HepG2 (cell line): ENCODE measurements at regions not wholly inside any gene's neighbourhood (a gene's known extent, or its start where the extent isn't known, plus 50 kb on each side); places are given as distances from the start of the nearest gene placed in this dataset.

Experiments
- ATAC-seq: fragments of 200-7000 bp; cut with Tn5 transposase; 3 replicates; pipeline ENCODE4 v1.9.1; 2020; ENCODE audit warnings: mild to moderate bottlenecking, moderate library complexity
- BruUV-seq: library from RNA; stranded (reverse); fragments of 400-500 nt; replicated peaks from 2 replicates; lab custom pipeline; 2021; lab: Mats Ljungman, UMichigan
- CTCF ChIA-PET: fragments of 300-600 bp; formaldehyde crosslinking; extraction: SDS; loops from one replicate; lab custom pipeline; 2021; ENCODE audit warnings: low total read pairs, inconsistent platforms, low intra/inter-chr PET ratio; lab: Yijun Ruan, JAX
- POLR2A ChIA-PET: fragments of 350-600 bp; sonication (Branson Sonifier 250); formaldehyde crosslinking; loops from one replicate; lab custom pipeline; 2020; ENCODE audit warnings: antibody characterized with exemption, inconsistent platforms; lab: Yijun Ruan, JAX
- DNase-seq: peaks from one replicate; pipeline ENCODE4 v3.0.0-alpha.2; 2015; ENCODE audit warnings: low spot score
- FAIRE-seq: peaks from 3 replicates; lab custom pipeline; 2011; peaks lifted over from hg19 to GRCh38; lab: Jason Lieb, UNC
- H2AFZ ChIP-seq: one replicate; pipeline ENCODE4 v1.6.1; 2011; ENCODE audit warnings: low read length, inconsistent platforms
- H3K27ac ChIP-seq: fragments of 300-600 bp; 3 replicates; pipeline ENCODE4 v1.8.0; 2011; ENCODE audit warnings: mixed run types, mild to moderate bottlenecking, mixed read lengths, low read length, inconsistent platforms; ENCODE audit not compliant: insufficient read depth; ENCODE audit errors: extremely low read length
- H3K27me3 ChIP-seq, 2 experiments: fragments of 200-600 bp in 1 of 2; 2 replicates in 1 of 2; 3 replicates in 1 of 2; pipeline versions ENCODE4 v1.6.0 to v1.8.0; 2011; ENCODE audit warnings: low read length in 2 of 2, mild to moderate bottlenecking in 2 of 2, moderate library complexity in 2 of 2, inconsistent platforms in 1 of 2; ENCODE audit not compliant: insufficient read depth in 2 of 2, control insufficient read depth in 1 of 2
- H3K36me3 ChIP-seq, 2 experiments: fragments of 200-600 bp in 1 of 2; replicated peaks in 1 of 2; 2 replicates in 1 of 2; 3 replicates in 1 of 2; pipeline versions ENCODE4 v1.5.1 to v1.8.0; 2011; ENCODE audit warnings: low read length in 2 of 2, inconsistent platforms in 1 of 2; ENCODE audit not compliant: insufficient read depth in 2 of 2, control insufficient read depth in 1 of 2
- H3K4me1 ChIP-seq: 2 replicates; pipeline ENCODE4 v1.5.1; 2012; ENCODE audit warnings: low read length, inconsistent platforms; ENCODE audit not compliant: insufficient read depth
- H3K4me2 ChIP-seq: 2 replicates; pipeline ENCODE4 v1.6.0; 2011; ENCODE audit warnings: low read depth, low read length, inconsistent platforms
- H3K4me3 ChIP-seq, 3 experiments: fragments of 200-600 bp in 1 of 3; sonication (generic), shearing (Covaris generic) in 1 of 3; replicated peaks in 1 of 3; 2 replicates each; pipeline ENCODE4 v1.5.1; 2011 to 2016; ENCODE audit warnings: low read length in 3 of 3, inconsistent platforms in 2 of 3, low read depth in 2 of 3, mild to moderate bottlenecking in 2 of 3, control low read depth in 1 of 3, mixed read lengths in 1 of 3; ENCODE audit not compliant: insufficient read depth in 1 of 3
- H3K79me2 ChIP-seq: one replicate; pipeline ENCODE4 v1.6.1; 2011; ENCODE audit warnings: low read length, inconsistent platforms; ENCODE audit not compliant: insufficient read depth
- H3K9ac ChIP-seq: 2 replicates; pipeline ENCODE4 v1.6.0; 2011; ENCODE audit warnings: mild to moderate bottlenecking, low read depth, low read length, inconsistent platforms; ENCODE audit not compliant: insufficient read depth
- H3K9me3 ChIP-seq: 2 replicates; pipeline ENCODE4 v1.5.1; 2012; ENCODE audit warnings: mild to moderate bottlenecking, low read length
- H4K20me1 ChIP-seq: 2 replicates; pipeline ENCODE4 v1.6.0; 2011; ENCODE audit warnings: inconsistent platforms, mild to moderate bottlenecking, low read length, moderate library complexity; ENCODE audit not compliant: insufficient read depth
- BHLHE40 ChIP-seq: IDR thresholded peaks from 2 replicates; pipeline ENCODE4 v1.6.1; 2011; ENCODE audit warnings: low read length, improper control_type of control experiment
- FOXP1 ChIP-seq, 2 experiments: fragments of 450-650 bp in 1 of 2; IDR thresholded peaks; 2 replicates each; pipeline ENCODE4 v1.6.1; 2017 to 2018; ENCODE audit warnings: antibody characterized with exemption in 1 of 2
- HDAC6 ChIP-seq: fragments of 200-600 bp; sonication (generic); IDR thresholded peaks from 2 replicates; pipeline ENCODE4 v1.7.0; 2017; ENCODE audit warnings: mild to moderate bottlenecking, antibody characterized with exemption, low read length, low read depth
- KLF6 ChIP-seq: IDR thresholded peaks from 2 replicates; pipeline ENCODE4 v1.8.0; 2016; ENCODE audit warnings: missing biosample characterization, missing genetic modification reagents
- MEF2D ChIP-seq: sonication (generic); formaldehyde crosslinking; IDR thresholded peaks from 2 replicates; pipeline ENCODE4 v1.5.1; 2020; ENCODE audit warnings: mild to moderate bottlenecking, missing genetic modification reagents
- SCMH1 ChIP-seq: sonication (generic); formaldehyde crosslinking; IDR thresholded peaks from 2 replicates; pipeline ENCODE4 v1.9.0; 2021; ENCODE audit warnings: missing genetic modification reagents, mild to moderate bottlenecking, borderline replicate concordance
- SIX4 ChIP-seq: sonication (generic); formaldehyde crosslinking; IDR thresholded peaks from 2 replicates; pipeline ENCODE4 v1.4.0; 2020; ENCODE audit warnings: missing genetic modification reagents
- SP5 ChIP-seq: IDR thresholded peaks from 2 replicates; pipeline ENCODE4 v1.6.1; 2016; ENCODE audit warnings: low read depth, borderline replicate concordance
- TBX3 ChIP-seq: fragments of 450-650 bp; IDR thresholded peaks from 2 replicates; pipeline ENCODE4 v1.6.1; 2017; ENCODE audit warnings: antibody characterized with exemption, mild to moderate bottlenecking, inconsistent platforms, borderline replicate concordance
- TGIF2 ChIP-seq: IDR thresholded peaks from 2 replicates; pipeline ENCODE4 v1.6.1; 2016; ENCODE audit warnings: control low read depth, missing compliant biosample characterization
- THAP11 ChIP-seq: IDR thresholded peaks from 2 replicates; pipeline ENCODE4 v1.6.1; 2016; ENCODE audit warnings: missing biosample characterization, missing genetic modification reagents
- ZBTB46 ChIP-seq: sonication (generic); formaldehyde crosslinking; IDR thresholded peaks from 2 replicates; pipeline ENCODE4 v1.4.0; 2020; ENCODE audit warnings: mild to moderate bottlenecking, missing genetic modification reagents, borderline replicate concordance
- ZNF224 ChIP-seq: sonication (generic); formaldehyde crosslinking; IDR thresholded peaks from 2 replicates; pipeline ENCODE4 v1.5.0; 2020; ENCODE audit warnings: mild to moderate bottlenecking, missing genetic modification reagents
- WGBS: methylation state at CpG from one replicate; pipeline ENCODE4 v1.1.6; 2017; ENCODE audit warnings: low lambda C conversion rate; 5-methylcytosine and 5-hydroxymethylcytosine counted together
- in situ Hi-C: cut with HindIII; loops from 2 replicates; pipeline ENCODE4 v1.10.0; 2017; ENCODE audit warnings: low pct_unique_long_range_greater_than_20kb; ENCODE audit not compliant: extremely low pct_ligation_motif_present
- intact Hi-C: fragments of 100-400 bp; cut with micrococcal nuclease; formaldehyde crosslinking; loops from one replicate; pipeline ENCODE4 v1.10.0; 2022; ENCODE audit not compliant: unreplicated experiment

DNA sequence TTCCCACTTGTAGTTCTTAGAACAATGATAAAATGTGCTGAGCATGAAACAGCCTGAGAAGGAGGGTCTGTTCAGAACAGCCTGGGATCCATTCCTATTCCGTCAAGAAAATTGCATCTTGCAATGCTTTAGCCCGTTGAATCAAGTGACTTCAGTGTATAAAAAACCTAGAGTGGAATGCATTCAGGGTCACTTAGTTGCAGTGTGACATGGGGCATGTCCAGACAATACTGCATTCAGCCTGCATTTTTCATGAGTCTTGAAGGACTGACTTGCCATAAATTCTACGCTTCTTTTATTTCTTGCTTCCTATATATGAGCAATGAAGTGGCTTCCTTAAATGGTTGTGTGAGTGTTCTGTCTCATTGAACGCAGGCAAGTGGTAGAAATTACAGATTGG lies 758.3 kb upstream of the COBL start (continued):
- no peak for TF ChIP-seq ZBTB46 (CRISPR knock-in tag)

- no TSS peak for BruUV-seq
- Histone ChIP-seq H3K79me2 (no peaks in the 10 kb centered on the region), H3K9ac (no peak overlapping the region), H3K27ac (no peak overlapping the region), H3K4me3 (no peak overlapping the region), H2AFZ (no peak overlapping the region), H3K4me2 (no peak overlapping the region), H4K20me1 (no peaks in the 10 kb centered on the region), H3K36me3 (no peaks in the 10 kb centered on the region), H3K9me3 (no peaks in the 10 kb centered on the region), H3K4me1 (no peaks in the 10 kb centered on the region), H3K27me3 (no peaks in the 10 kb centered on the region)
- no peak for DNase-seq
- no peak for ATAC-seq
- ChIA-PET POLR2A (no interaction called here), CTCF (no interaction called here)
- 13% methylated on average over 2 of the region's 2 CpGs for WGBS
- FAIRE-seq: no peak
- in situ Hi-C loops: no loop called here
- intact Hi-C loops: no loop called here
- TF ChIP-seq TBX3: no peak
- no peak for TF ChIP-seq THAP11 (CRISPR knock-in tag)
- TF ChIP-seq SCMH1 (CRISPR knock-in tag): no peak
- no peak for TF ChIP-seq MEF2D (CRISPR knock-in tag)
- TF ChIP-seq SIX4 (CRISPR knock-in tag): no peak
- TF ChIP-seq ZNF224 (CRISPR knock-in tag): no peak
- no peak for TF ChIP-seq KLF6 (CRISPR knock-in tag)
- TF ChIP-seq FOXP1 (IDR thresholded peaks at IDR 0.05): no peak
- no peak for TF ChIP-seq FOXP1 (CRISPR knock-in tag; IDR thresholded peaks at IDR 0.05)
- TF ChIP-seq TGIF2 (CRISPR knock-in tag): no peak
- TF ChIP-seq SP5 (CRISPR knock-in tag): no peak
- no peak for TF ChIP-seq BHLHE40
- no peak for TF ChIP-seq HDAC6
These were observed 757.5 kb upstream of the COBL start for GRCh38 chr7:52074071-52074470.
